GM12878 (cell line): ENCODE measurements at regions not wholly inside any gene's neighbourhood (a gene's known extent, or its start where the extent isn't known, plus 50 kb on each side); places are given as distances from the start of the nearest gene placed in this dataset.

Experiments
- BHLHE40 ChIP-seq, 2 experiments: fragments of 450-650 bp in 1 of 2; IDR thresholded peaks; 2 replicates each; pipeline ENCODE4 v1.6.1; 2011 to 2017; ENCODE audit warnings: low read depth in 2 of 2, borderline replicate concordance in 1 of 2, improper control_type of control experiment in 1 of 2, low read length in 1 of 2, mild to moderate bottlenecking in 1 of 2
- EZH2 ChIP-seq: IDR thresholded peaks from 2 replicates; pipeline ENCODE4 v1.6.1; 2012; ENCODE audit warnings: low read depth, mild to moderate bottlenecking, control low read depth, inconsistent platforms, low read length, borderline replicate concordance; ENCODE audit not compliant: control insufficient read depth
- POLR2A ChIP-seq: IDR thresholded peaks from 2 replicates; pipeline ENCODE4 v1.6.1; 2011; ENCODE audit warnings: low read depth, mild to moderate bottlenecking, low read length
- SUZ12 ChIP-seq: fragments of 200-600 bp; sonication (generic); IDR thresholded peaks from one replicate; pipeline ENCODE4 v1.6.1; 2018; ENCODE audit warnings: antibody characterized with exemption, mild to moderate bottlenecking; ENCODE audit not compliant: unreplicated experiment
- TF ChIP-seq, protein P1 (sequence below): IDR thresholded peaks from 2 replicates; pipeline ENCODE4 v1.6.1; 2012; ENCODE audit warnings: mild to moderate bottlenecking, low read depth, low read length
- TF ChIP-seq, protein P2 (sequence below): fragments of 450-650 bp; IDR thresholded peaks from 2 replicates; pipeline ENCODE4 v1.6.1; 2017; ENCODE audit warnings: mild to moderate bottlenecking
- TF ChIP-seq, protein P3 (sequence below), 3 experiments: IDR thresholded peaks in 2 of 3; conservative IDR thresholded peaks in 1 of 3; 2 replicates each; pipeline ENCODE4 v1.5.1; 2011; ENCODE audit warnings: low read depth in 3 of 3, low read length in 3 of 3, mild to moderate bottlenecking in 3 of 3, control low read depth in 2 of 3, moderate library complexity in 2 of 3, inconsistent platforms in 1 of 3, mixed read lengths in 1 of 3; ENCODE audit not compliant: control insufficient read depth in 2 of 3, insufficient read depth in 1 of 3; ENCODE audit errors: extremely low read depth in 1 of 3
- TF ChIP-seq, protein P4 (sequence below): IDR thresholded peaks from 2 replicates; pipeline ENCODE4 v1.6.1; 2011; ENCODE audit warnings: borderline replicate concordance, low read depth, mild to moderate bottlenecking, moderate library complexity, mixed read lengths, low read length; ENCODE audit not compliant: insufficient read depth; ENCODE audit errors: extremely low read length

DNA sequence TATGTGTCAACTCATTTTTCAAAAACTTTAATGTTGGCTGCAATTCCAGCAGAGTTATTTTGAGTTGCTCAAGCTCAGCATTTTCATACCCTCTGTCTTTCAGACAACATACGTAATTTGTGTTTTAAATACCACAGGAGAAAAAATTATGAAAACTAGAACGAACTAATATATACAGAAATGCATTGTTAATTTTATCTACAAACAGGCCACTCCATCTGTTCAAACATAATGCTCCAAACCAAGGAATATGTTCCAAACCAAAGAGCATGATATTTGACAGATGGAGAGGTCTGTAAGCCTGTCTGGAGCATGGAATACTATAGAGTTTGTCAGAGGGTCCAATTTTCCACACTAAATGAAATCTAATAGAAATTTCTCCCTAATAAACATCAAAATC, 536.2 kb upstream of the FSIP2 start:
- TF ChIP-seq, protein P1, sequence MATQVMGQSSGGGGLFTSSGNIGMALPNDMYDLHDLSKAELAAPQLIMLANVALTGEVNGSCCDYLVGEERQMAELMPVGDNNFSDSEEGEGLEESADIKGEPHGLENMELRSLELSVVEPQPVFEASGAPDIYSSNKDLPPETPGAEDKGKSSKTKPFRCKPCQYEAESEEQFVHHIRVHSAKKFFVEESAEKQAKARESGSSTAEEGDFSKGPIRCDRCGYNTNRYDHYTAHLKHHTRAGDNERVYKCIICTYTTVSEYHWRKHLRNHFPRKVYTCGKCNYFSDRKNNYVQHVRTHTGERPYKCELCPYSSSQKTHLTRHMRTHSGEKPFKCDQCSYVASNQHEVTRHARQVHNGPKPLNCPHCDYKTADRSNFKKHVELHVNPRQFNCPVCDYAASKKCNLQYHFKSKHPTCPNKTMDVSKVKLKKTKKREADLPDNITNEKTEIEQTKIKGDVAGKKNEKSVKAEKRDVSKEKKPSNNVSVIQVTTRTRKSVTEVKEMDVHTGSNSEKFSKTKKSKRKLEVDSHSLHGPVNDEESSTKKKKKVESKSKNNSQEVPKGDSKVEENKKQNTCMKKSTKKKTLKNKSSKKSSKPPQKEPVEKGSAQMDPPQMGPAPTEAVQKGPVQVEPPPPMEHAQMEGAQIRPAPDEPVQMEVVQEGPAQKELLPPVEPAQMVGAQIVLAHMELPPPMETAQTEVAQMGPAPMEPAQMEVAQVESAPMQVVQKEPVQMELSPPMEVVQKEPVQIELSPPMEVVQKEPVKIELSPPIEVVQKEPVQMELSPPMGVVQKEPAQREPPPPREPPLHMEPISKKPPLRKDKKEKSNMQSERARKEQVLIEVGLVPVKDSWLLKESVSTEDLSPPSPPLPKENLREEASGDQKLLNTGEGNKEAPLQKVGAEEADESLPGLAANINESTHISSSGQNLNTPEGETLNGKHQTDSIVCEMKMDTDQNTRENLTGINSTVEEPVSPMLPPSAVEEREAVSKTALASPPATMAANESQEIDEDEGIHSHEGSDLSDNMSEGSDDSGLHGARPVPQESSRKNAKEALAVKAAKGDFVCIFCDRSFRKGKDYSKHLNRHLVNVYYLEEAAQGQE: no peak
- TF ChIP-seq, protein P2, sequence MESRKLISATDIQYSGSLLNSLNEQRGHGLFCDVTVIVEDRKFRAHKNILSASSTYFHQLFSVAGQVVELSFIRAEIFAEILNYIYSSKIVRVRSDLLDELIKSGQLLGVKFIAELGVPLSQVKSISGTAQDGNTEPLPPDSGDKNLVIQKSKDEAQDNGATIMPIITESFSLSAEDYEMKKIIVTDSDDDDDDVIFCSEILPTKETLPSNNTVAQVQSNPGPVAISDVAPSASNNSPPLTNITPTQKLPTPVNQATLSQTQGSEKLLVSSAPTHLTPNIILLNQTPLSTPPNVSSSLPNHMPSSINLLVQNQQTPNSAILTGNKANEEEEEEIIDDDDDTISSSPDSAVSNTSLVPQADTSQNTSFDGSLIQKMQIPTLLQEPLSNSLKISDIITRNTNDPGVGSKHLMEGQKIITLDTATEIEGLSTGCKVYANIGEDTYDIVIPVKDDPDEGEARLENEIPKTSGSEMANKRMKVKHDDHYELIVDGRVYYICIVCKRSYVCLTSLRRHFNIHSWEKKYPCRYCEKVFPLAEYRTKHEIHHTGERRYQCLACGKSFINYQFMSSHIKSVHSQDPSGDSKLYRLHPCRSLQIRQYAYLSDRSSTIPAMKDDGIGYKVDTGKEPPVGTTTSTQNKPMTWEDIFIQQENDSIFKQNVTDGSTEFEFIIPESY: no peak
- TF ChIP-seq BHLHE40 (IDR thresholded peaks at IDR 0.05; ENCODE audit: borderline replicate concordance in 1 of 2, low read depth in 2 of 2, low read length in 1 of 2) (no peak), POLR2A (no peak), EZH2 (no peak), SUZ12 (no peak)
- TF ChIP-seq, protein P3, sequence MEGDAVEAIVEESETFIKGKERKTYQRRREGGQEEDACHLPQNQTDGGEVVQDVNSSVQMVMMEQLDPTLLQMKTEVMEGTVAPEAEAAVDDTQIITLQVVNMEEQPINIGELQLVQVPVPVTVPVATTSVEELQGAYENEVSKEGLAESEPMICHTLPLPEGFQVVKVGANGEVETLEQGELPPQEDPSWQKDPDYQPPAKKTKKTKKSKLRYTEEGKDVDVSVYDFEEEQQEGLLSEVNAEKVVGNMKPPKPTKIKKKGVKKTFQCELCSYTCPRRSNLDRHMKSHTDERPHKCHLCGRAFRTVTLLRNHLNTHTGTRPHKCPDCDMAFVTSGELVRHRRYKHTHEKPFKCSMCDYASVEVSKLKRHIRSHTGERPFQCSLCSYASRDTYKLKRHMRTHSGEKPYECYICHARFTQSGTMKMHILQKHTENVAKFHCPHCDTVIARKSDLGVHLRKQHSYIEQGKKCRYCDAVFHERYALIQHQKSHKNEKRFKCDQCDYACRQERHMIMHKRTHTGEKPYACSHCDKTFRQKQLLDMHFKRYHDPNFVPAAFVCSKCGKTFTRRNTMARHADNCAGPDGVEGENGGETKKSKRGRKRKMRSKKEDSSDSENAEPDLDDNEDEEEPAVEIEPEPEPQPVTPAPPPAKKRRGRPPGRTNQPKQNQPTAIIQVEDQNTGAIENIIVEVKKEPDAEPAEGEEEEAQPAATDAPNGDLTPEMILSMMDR (IDR thresholded peaks at IDR 0.05 in 2 of 3, conservative IDR thresholded peaks at IDR 0.05 in 1 of 3; ENCODE audit: control insufficient read depth in 2 of 3, extremely low read depth in 1 of 3, insufficient read depth in 1 of 3, low read depth in 3 of 3, low read length in 3 of 3): no peak
- TF ChIP-seq, protein P4, sequence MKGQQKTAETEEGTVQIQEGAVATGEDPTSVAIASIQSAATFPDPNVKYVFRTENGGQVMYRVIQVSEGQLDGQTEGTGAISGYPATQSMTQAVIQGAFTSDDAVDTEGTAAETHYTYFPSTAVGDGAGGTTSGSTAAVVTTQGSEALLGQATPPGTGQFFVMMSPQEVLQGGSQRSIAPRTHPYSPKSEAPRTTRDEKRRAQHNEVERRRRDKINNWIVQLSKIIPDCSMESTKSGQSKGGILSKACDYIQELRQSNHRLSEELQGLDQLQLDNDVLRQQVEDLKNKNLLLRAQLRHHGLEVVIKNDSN: no peak
